ENCODE measurements at regions not wholly inside any gene's neighbourhood (a gene's known extent, or its start where the extent isn't known, plus 50 kb on each side); places are given as distances from the start of the nearest gene placed in this dataset.

DNA sequence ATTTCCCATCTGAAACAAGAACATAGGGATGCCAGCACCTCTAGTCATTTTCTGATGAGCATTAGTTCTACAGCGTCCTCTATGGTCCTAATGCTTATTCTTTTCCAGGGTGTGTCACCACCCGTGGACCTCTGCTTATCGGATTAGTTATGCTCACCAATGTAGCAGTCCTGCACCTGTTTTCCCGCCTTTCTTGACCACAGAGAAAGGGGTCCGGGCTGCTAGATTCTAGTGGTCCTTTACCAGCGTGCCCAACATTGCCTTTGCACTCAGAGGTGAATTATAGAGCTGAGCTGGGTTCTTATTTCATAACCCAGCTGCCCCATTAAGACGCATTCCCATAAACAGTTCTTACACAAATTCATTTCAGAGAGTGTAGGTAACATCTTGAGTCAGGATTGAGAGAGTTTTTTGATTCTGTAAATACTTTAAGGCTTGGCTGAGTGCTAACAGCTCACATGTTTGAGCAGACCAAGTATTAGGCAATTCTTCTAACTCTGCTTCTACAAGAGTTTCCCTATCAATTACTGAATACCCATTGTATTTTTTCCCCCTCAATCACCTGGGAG is 2205.1 kb upstream of the C9orf72 start:
- DNase-seq: no peak

DNA sequence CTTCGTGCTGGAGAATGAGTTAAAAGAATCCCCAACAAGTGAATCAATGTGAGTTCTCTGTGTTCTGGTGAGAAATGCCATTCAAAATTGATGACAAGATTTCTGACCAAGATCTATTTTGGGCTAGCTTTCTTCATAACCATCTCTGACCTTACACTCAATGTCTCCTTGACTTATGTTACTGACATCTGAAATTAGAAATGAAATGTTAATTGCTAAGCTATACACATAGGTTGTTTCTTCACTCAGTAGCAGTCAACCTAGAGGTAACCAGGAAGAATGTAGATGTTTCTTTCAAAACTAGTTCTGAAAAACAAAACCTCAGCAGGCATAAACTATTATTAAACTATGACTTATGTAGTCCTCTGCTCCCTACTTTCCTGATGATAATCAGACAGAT is 2220.7 kb upstream of the C9orf72 start:
- DNase-seq: no peak

DNA sequence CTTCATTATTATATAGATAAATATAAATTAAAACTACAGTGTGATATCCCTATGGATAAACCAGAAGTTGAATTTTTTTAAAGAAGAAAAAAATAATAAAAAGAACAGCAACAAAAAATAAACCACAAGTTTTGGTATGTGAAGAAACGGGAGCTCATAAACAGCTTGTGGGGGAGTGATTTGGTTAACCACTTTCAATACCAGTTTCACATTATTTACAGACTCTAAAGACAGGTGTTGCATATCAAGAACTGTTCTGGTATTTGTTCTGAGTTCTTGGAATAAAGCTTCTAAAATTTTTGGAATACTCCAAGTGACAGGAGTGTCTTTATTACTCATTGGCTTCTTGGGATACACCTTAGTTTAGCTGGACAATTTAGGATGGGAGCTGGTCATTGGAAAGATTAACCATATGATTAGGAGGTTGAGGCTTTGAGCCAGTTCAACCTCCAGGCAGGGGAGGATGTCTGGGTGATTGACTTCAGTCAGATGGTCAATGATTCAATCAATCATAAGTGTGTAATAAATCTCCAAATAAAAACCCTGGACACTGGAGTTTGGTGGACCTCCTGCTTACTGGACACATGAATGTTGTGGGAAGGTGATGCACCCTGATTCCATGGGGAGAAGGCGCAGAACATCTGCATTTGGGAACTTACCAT is 2223.1 kb upstream of the C9orf72 start:
- no peak for DNase-seq

- DNase-seq: no peak
These were observed 2225.3 kb upstream of the C9orf72 start for GRCh38 chr9:29798599-29798998.

DNA sequence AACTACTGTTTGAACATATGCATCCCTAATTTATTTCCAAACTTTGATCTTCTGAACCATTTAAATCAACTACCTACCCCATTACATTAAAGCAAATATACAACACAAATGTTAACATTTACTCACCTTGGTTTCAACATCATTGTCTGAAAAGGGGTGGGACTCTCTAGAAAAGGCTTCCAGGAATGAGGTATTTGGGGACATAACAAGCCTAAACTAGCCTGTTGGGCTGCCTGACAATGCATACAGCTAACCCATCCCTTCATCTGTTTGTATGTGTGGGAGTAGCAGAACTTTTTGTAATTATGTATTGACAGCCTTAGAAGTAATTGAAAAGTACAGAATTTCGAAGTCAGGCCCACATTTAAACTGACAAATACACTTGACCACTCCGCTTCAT is 2225.9 kb upstream of the C9orf72 start:
- no peak for DNase-seq

- DNase-seq: no peak
These were observed 2227.5 kb upstream of the C9orf72 start for GRCh38 chr9:29800821-29801220.

DNA sequence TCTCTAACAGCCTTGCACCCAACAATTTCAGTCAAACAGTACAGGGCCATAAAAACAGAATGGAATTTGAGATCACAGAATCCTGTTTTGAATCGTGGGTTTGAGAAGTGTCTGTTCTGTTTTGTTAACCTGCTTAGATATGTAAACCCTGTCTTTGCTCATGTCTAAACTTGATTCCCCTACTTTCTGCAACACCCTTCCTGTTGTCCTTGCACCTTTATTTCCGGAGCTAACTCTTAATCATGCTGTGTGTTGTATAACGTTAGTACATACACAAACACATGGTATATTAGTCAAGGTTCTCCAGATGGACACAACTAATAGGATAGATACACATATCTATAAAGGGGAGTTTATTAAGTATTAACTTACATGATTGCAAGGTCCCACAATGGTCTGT is 2229.2 kb upstream of the C9orf72 start:
- DNase-seq: no peak

GRCh38 chr9:29806937-29807618 is 2233.8 kb upstream of the C9orf72 start:
- DNase-seq: no peak

GRCh38 chr9:29816954-29817703 is 2243.8 kb upstream of the C9orf72 start:
- DNase-seq: no peak

DNA sequence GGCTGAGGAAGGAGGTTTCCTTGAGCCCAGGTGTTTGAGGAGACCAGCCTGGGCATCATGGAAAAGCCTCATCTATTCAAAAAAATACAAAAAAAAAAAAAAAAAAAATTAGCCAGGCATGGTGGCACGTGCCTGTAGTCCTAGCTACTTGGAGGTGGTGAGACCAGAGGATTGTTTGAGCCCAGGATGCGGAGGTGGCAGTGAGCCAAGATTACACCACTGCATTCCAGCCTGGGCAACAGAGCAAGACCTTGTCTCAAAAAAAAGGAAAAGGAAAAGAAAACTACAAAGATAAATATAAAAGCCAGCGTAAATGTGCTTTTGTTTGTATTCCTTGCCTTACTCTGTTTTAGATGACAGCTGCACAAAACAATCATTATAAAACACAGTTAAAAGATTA is 2249.2 kb upstream of the C9orf72 start:
- no peak for DNase-seq

- DNase-seq: no peak
These were observed 2253.1 kb upstream of the C9orf72 start for GRCh38 chr9:29826421-29826820.

DNA sequence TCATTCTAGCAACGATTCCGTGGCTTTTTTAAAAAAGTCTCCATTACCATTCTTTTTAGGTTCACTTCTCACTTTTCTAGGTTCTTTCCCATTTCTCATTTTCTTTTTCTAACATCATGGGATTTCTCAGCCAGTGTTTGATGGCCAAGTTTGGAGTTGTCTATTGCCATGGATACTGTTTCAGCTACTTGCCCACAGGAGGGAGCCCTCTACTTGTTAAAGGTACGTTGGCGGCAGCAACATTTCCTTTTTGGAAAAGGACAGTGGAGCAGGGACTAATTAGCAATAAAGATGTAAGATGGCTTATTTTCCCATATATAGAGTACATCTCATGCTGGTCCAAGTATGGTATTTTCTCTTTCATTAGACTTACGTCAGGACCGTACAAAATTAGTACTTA is 2257.5 kb upstream of the C9orf72 start:
- DNase-seq: peak; percentile 4 to 22 (median 7)

DNA sequence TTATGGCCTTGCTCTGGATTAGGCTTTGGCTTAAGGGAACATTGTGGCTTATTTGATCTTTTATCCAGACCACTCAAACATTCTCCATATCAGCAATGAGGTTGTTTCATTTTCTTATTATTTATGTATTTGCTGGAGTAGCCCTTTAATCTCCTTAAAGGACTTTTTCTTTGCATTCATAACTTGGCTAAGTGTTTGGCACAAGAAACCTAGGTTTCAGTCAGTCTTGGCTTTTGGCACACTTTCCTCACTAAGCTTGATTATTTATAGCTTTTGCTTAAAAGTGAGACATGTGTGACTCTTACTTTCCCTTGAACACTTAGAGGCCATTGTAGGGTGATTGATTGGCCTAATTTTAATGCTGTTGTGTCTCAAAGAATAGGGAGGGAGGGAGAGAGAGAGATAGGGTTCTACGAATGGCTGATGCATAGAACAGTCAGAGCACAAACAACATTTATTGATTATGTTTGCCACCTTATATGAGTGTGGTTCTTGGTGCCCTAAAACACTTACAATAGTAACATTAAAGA is 2265.3 kb upstream of the C9orf72 start:
- no peak for DNase-seq

DNA sequence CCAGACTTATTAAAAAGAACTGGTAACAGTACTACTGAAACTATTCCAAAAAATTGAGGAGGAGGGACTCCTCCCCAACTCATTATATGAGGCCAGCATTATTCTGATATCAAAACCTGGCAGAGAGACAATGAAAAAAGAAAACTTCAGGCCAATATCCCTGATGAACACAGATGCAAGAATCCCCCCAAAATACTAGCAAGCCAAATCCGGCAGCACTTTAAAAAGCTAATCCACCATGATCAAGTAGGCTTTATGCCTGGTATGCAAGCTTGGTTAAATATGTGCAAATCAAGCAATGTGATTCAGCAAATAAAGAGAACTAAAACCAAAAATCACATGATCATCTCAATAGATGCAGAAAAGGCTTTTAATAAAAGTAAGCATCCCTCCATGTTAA is 2271.0 kb upstream of the C9orf72 start:
- no peak for DNase-seq

- DNase-seq: no peak
These were observed 2277.4 kb upstream of the C9orf72 start for GRCh38 chr9:29850664-29851063.

GRCh38 chr9:29861803-29862202 is 2288.5 kb upstream of the C9orf72 start:
- DNase-seq: no peak

DNA sequence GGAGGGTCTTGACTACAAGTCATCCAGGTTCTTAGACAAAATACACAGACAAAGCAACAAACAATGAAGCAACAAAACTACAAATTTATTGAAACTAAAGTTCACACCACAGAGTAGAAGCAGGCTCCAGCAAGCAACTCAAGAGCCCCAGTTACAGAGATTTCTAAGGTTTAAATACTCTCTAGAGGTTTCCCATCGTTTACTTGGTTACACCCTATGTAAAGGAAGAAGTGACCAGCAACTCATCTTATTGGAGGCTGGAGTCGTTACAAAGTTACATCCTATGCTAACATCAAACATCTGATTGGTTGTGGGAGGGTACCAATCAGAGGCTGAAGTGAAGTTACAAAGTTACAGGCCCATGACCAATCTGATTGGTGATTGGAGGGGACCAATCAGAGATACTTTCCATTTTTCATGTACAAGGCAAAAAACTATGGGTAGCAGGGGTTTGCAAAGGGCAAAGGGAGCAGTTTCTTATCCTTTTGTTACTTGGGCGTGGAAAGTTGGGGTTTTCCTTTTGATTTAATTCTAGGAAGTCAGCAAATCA is 2292.6 kb upstream of the C9orf72 start:
- no peak for DNase-seq

DNA sequence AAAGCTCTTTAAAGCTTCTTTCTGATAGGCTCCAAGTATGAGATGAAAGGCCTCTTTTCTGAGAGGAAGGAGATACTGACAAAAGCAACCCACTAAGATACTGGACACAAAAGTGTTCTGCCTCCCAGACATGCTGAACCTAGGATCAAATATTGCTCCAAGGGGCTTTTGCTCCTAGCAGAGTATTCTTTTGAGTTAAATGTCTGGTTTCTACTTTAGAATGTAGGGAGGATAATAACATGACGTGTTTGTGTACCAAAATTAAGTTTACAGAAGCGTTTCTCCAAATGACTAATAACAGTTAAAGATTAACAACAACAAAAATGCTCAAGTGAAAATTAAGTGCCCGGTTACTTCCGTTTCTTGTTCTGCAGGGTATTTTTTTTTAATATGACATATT is 2293.3 kb upstream of the C9orf72 start:
- no peak for DNase-seq

- DNase-seq: no peak
These were observed 2300.3 kb upstream of the C9orf72 start for GRCh38 chr9:29873579-29873978.

GRCh38 chr9:29875547-29875946 is 2302.3 kb upstream of the C9orf72 start:
- DNase-seq: no peak

DNA sequence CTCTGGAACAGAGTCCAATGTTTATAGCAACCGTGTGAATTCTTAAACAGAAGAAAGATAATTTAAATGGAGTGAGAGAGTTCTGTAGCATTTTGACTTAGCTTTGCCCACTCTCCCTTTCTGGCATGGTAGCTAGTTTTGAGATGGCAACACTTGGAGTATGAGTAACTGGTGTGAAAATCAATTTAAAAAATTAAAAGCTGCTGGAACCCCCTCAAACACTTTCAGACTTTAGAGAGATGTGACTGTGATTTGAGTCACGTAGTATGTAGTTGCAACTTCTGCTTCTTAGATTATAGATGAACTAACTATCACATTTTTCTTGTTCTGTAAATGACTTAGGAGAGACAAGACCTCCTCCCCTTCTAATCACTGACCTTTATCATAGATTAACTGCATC is 2309.5 kb upstream of the C9orf72 start:
- no peak for DNase-seq

DNA sequence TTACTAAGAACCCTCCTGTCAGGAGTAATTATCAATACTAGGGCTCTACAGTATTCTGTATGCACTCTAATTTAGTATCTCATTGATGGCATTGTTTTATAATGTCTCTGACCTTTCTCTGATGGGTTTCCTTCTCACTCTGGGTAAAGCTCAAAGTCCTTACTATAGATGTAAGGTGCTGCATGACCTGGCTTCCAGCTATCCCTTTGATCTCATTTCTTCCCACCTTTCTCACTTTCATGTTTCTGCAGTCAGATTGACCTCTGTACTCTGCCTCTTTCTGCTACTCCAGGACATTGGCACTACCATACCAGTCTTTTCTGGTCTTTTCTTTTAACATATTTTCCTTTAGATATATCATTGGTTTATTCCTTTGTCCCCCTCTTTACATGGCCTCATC is 2332.8 kb upstream of the C9orf72 start:
- no peak for DNase-seq

GRCh38 chr9:29928072-29928471 is 2354.8 kb upstream of the C9orf72 start:
- no peak for DNase-seq

All from suppressor macrophage treated with lipopolysaccharide for 1 hour (primary cell).